ENCODE measurements at regions not wholly inside any gene's neighbourhood (a gene's known extent, or its start where the extent isn't known, plus 50 kb on each side); places are given as distances from the start of the nearest gene placed in this dataset.

GRCh38 chr4:36719425-36719824 is 438.0 kb downstream of the DTHD1 start:
- DNase-seq (ENCODE audit: low spot score), result no peak

GRCh38 chr4:36722986-36723385 is 441.6 kb downstream of the DTHD1 start:
- no peak for DNase-seq (ENCODE audit: low spot score)

- no peak for DNase-seq (ENCODE audit: low spot score)
These were observed 452.9 kb downstream of the DTHD1 start for GRCh38 chr4:36734334-36734733.

- no peak for DNase-seq (ENCODE audit: low spot score)
These were observed 456.3 kb downstream of the DTHD1 start for GRCh38 chr4:36737691-36738090.

GRCh38 chr4:36740796-36741310 is 459.4 kb downstream of the DTHD1 start:
- DNase-seq (ENCODE audit: low spot score), result no peak

DNA sequence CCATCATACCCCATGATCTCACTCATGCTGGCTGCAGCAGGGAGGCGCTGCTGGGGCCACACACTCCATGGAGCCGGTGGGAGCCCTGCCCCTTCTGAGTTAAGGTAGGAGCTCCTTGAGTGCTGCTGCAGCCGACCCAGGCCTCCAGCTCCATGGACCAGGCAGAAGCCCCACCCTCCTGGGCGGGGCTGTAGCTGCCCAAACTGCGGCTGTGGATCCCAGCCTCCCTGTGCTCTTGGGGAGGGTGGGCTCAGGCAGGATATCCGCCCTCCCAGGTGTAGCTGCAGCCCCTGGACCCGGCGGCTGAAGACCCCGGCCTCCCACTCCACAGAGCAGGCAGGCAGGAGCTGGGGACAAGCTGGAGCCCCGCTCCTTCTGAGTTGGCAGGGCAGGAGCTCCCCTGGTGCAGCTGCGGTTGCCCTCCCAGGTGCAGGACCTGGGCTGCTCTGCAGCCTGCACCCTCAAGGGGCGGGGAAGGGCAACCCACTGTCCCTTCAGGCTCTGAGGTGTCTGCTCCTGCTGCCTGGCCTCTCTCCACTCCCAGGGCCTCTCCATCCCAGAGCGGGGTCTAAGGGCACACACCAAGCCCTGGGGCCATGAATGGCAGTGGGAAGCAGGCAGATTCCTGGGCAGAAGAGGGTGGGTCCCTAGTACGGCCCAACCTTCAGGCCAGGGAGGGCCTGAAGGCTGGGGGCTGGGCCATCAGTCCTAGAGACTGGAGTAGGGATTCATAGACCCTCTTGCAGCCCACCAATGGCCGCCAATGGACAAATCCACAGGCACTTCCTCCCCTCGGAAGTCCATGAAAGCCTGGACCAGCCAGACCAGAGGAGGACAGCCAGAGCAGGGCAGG is 466.1 kb downstream of the DTHD1 start:
- DNase-seq (ENCODE audit: low spot score), result no peak

DNA sequence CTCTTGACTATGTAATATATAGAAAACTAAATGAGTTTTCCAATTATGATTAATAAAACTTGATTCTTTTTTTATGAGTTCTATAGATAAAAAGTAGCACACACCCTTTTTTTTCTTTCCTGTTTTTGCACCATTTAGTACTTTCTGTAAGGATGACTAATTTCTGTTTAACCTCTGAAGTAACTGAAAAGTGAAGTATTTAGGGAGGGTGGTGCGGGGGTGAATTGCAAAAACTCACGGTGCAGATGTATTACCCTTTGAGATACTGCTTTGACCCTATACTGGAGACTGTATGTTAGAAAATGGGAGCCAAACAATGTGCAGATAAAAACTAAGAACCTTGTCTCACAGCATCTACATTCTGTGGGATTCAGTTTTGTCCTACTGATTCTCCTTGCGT is 471.6 kb downstream of the DTHD1 start:
- no peak for DNase-seq (ENCODE audit: low spot score)

DNA sequence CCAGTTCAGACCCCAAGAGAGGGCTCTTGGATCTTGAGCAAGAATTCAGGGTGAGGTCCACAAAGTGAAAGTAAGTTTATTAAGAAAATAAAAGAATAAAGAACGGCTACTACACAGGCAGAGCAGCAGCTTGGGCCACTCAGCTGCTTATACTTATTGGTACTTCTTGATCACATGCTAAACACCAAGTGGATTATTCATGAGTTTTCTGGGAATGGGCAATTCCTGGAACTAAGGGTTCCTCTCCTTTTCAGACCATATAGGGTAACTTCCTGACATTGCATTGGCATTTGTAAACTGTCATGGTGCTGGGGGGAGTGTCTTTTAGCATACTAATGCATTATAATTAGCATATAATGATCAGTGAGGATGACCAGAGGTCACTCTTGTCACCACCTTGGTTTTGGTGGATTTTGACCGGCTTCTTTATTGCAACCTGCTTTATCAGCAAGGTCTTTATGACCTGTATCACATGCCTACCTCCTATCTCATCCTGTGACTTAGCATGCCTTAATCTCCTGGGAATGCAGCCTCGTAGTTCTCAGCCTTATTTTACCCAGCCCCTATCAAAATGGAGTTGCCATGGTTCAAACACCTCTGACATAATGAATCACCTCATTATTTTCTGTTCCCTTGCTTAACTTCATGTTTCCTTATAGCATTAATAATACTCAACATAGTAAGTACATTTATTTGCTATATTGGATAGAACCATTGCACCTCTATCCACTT is 476.3 kb downstream of the DTHD1 start:
- no peak for DNase-seq (ENCODE audit: low spot score)

- no peak for DNase-seq (ENCODE audit: low spot score)
These were observed 477.1 kb downstream of the DTHD1 start for GRCh38 chr4:36758312-36759178.

DNA sequence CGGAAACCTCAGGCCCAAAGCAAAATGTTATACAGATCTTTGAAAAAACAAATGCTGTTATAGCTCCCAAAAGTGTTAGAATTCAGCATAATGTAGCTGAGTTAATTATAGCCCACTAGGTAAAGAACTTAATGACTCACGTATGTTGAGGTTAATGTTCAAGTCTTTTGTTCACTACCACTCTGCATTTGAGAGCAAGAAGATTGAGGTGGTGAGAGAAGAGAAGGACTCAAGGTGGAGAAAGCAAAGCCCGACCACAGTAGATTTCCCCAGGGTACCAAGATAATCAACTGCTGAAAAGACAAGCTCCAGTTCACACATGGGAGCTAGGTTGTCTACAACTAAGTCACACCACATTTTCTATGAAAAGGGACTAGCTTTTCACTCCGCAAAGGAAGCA is 480.2 kb downstream of the DTHD1 start:
- no peak for DNase-seq (ENCODE audit: low spot score)

- no peak for DNase-seq (ENCODE audit: low spot score)
These were observed 480.7 kb upstream of the NWD2 start for GRCh38 chr4:36763814-36764213.

DNA sequence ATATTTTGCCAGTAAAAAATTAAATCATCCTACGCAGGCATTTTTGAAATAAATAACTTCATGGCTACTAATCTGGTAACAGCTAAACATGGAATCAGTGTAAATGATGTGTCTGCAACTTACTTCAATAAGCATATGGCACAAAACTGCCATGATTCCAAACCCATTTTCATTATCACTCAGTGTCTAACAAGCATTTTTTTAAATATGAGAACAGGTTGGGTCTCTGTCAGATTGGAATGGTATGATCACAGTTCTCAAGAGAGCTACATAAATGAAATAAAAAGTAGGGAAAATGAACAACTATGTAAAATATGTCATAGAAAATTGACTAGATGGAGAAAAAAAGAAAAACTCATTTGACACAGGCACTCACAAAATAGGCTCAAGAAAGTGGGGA is 476.9 kb upstream of the NWD2 start:
- no peak for DNase-seq (ENCODE audit: low spot score)

- no peak for DNase-seq (ENCODE audit: low spot score)
These were observed 473.0 kb upstream of the NWD2 start for GRCh38 chr4:36771411-36772153.

DNA sequence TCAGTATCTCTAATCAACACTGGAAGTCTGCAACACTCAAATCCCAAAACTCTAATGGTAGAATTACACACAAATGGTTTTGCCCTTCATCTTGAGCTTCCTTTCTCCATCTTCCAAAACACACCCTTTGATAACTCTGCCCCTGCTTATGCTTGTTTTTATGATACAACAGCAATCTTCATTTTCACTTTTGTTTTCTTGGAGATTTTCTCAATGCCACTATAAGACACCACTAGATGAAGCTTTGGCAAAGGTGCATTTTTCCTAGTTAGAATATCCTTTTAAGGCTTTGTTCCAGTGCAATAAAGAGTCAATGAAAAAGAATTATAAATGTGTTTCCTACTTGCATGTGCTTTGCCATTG is 472.4 kb upstream of the NWD2 start:
- DNase-seq (ENCODE audit: low spot score), result no peak

- no peak for DNase-seq (ENCODE audit: low spot score)
These were observed 471.1 kb upstream of the NWD2 start for GRCh38 chr4:36773467-36773866.

DNA sequence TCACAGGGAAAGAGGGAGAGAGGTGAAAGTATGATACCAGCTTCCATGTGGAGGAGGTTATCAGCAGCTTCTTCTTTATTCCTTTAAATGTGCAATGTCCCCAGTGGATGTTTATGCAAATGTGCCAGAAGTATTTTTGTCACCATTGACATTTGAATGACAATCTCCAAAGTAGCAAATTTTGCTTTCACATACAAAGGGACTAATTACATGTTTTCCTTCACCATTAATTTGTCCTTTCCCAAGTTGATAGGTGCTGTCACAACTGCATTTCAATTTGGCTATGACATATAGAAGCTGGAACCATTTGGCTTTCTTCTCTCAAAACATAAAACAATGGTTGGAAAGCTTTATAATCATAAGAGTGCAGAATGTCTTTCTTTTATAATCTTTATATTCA is 469.0 kb upstream of the NWD2 start:
- no peak for DNase-seq (ENCODE audit: low spot score)

DNA sequence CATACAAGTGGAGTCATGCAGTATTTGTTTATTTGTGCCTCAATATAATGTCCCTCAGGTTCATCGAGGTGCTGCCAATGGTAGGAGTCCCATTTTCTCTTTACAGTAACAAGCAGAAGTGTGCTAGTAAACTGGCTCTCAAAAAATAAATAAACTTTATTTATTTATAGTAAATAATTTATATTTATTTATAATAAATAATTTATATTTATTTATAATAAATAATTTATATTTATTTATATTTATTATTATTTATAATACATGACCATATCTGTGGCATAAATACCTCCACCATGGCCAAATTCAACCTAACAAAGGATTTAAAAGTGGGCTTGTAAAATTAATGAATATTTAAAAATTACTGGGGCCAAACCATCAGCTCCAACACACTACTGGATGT is 464.9 kb upstream of the NWD2 start:
- no peak for DNase-seq (ENCODE audit: low spot score)

GRCh38 chr4:36785973-36786372 is 458.6 kb upstream of the NWD2 start:
- DNase-seq (ENCODE audit: low spot score), result no peak

- DNase-seq (ENCODE audit: low spot score), result no peak
These were observed 458.0 kb upstream of the NWD2 start for GRCh38 chr4:36786519-36786918.

DNA sequence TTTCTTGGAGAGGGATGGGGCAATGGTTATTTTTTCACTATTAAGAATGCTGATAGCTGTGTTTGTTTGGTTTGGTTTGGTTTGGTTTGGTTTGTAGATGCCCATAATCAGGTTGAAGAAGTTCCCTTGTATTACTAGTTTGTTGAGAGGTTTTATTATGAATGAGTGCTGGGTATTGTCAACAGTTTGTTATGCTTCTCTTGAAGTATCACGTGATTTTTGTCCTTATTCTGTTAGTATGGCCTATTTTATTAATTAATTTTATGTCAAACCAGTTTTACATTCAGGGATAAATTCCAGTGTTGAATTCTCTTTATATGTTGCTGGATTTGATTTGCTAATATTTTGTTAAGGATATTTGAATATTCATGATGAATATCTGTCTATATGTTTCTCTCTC is 449.8 kb upstream of the NWD2 start:
- no peak for DNase-seq (ENCODE audit: low spot score)

- no peak for DNase-seq (ENCODE audit: low spot score)
These were observed 432.4 kb upstream of the NWD2 start for GRCh38 chr4:36812149-36812548.

DNA sequence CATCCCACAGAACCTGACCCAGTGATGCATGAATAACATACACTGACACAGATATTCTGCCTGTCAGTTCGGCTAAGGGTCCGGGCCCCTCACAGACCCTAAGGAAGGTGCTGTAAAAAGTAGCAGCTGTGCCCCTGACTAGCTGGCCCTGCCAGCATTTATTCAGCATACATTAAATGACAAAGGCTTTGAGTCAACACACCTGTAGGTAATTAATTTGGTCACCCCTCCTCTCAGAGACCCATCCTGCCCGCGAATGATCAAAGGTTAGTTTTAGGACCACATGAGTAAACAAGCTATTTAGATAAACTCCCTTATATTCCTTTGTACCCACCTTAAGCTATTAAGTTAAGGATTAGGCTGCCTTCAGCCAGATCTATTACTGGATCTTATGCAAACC is 429.0 kb upstream of the NWD2 start:
- DNase-seq (ENCODE audit: low spot score), result no peak

All from CD4-positive, alpha-beta T cell treated with Interleukin-2 at 100 ng/mL for 4 hours (primary cell).